Peyer's patch (tissue), 4 donors: ENCODE measurements at regions not wholly inside any gene's neighbourhood (a gene's known extent, or its start where the extent isn't known, plus 50 kb on each side); places are given as distances from the start of the nearest gene placed in this dataset.

Source experiments
- DNase-seq, 3 donors: peaks; one replicate each; pipeline ENCODE4 v3.0.0-alpha.2; 2017 to 2019
- H3K27ac ChIP-seq, 4 donors: fragments of 200-600 bp; sonication (generic); one replicate each; pipeline ENCODE4 v1.5.1; 2016 to 2019
- H3K27me3 ChIP-seq, 2 donors: fragments of 200-600 bp; sonication (generic); one replicate each; pipeline ENCODE4 v1.5.1; 2019
- H3K36me3 ChIP-seq, 3 donors: fragments of 200-600 bp; sonication (generic); one replicate each; pipeline ENCODE4 v1.5.1; 2016 to 2019
- H3K4me1 ChIP-seq, 4 donors: fragments of 200-600 bp; sonication (generic); one replicate each; pipeline ENCODE4 v1.5.1; 2016 to 2019
- H3K4me3 ChIP-seq, 4 donors: fragments of 200-600 bp; sonication (generic); 1 replicate in 3 of 4; 2 replicates in 1 of 4; pipeline ENCODE4 v1.5.1; 2016 to 2019; ENCODE audit warnings: mild to moderate bottlenecking in 1 of 4
- H3K9me3 ChIP-seq, 4 donors: fragments of 200-600 bp; sonication (generic); one replicate each; pipeline ENCODE4 v1.5.1; 2016 to 2019; ENCODE audit warnings: mild to moderate bottlenecking in 1 of 4
- POLR2A ChIP-seq, 2 donors: fragments of 450-650 bp; IDR thresholded peaks; one replicate each; pipeline ENCODE4 v1.5.1; 2017; ENCODE audit warnings: antibody characterized with exemption in 2 of 2, mild to moderate bottlenecking in 2 of 2, moderate library complexity in 2 of 2
- TF ChIP-seq, protein P1 (sequence below), 6 experiments: fragments of 450-650 bp in 4 of 6; fragments of 200-600 bp in 2 of 6; sonication (generic) in 1 of 6; IDR thresholded peaks; one replicate each; pipeline ENCODE4 v1.5.1; 2017 to 2019; ENCODE audit warnings: antibody characterized with exemption in 6 of 6, mild to moderate bottlenecking in 3 of 6, moderate library complexity in 1 of 6

DNA sequence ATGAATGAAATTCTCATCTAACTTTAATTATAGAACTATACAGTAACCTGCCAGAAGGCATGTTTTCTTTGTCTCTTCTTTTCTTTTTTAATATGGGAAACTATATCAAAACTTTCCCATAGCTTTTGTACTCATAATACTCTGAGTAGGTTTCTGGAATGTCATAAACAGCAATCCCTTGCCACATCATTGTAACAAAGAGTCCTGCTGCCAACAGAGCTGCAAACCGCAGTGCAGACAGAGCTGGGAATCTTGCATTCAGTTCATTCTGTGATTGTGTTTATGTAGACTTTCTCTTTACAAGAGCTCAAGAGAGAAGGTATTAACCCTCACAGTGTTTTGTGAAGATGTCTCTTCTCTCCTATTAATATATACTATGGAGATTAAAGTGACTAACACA, 304.4 kb upstream of the SLIT2 start:
- no peak for DNase-seq
- TF ChIP-seq, protein P1, sequence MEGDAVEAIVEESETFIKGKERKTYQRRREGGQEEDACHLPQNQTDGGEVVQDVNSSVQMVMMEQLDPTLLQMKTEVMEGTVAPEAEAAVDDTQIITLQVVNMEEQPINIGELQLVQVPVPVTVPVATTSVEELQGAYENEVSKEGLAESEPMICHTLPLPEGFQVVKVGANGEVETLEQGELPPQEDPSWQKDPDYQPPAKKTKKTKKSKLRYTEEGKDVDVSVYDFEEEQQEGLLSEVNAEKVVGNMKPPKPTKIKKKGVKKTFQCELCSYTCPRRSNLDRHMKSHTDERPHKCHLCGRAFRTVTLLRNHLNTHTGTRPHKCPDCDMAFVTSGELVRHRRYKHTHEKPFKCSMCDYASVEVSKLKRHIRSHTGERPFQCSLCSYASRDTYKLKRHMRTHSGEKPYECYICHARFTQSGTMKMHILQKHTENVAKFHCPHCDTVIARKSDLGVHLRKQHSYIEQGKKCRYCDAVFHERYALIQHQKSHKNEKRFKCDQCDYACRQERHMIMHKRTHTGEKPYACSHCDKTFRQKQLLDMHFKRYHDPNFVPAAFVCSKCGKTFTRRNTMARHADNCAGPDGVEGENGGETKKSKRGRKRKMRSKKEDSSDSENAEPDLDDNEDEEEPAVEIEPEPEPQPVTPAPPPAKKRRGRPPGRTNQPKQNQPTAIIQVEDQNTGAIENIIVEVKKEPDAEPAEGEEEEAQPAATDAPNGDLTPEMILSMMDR (IDR thresholded peaks at IDR 0.05), result no peak
- TF ChIP-seq POLR2A (IDR thresholded peaks at IDR 0.05), result no peak
- H3K36me3 ChIP-seq, result no peaks in the 10 kb centered on the region
- no peaks in the 10 kb centered on the region for H3K4me1 ChIP-seq
- H3K27ac ChIP-seq, result no peak overlapping the region
- H3K27me3 ChIP-seq, result no peaks in the 10 kb centered on the region
- H3K9me3 ChIP-seq, result no peaks in the 10 kb centered on the region
- H3K4me3 ChIP-seq, result no peak overlapping the region

DNA sequence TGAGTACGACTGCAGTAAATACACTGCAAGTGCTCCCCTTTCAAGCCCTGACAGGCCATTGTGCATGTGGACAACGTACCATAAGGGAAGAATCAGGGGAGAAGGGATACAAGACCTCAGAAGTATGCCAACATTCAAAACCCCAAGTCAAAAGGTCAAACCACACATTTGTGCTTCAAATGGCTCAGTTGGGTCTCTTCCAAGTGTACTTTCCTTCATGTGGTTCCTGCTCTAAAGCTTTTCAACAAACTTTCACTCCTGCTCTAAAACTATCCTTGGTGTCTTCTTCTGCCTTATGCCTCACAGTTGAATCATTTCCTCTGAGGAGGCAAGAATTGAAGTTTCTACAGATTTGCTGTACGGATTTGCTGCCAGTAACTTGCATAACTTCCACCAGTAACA, 305.7 kb upstream of the SLIT2 start:
- H3K27ac ChIP-seq, result no peak overlapping the region
- DNase-seq, result no peak
- H3K4me3 ChIP-seq, result no peak overlapping the region
- TF ChIP-seq, protein P1 (IDR thresholded peaks at IDR 0.05), result no peak
- TF ChIP-seq POLR2A (IDR thresholded peaks at IDR 0.05), result no peak
- no peaks in the 10 kb centered on the region for H3K9me3 ChIP-seq
- no peaks in the 10 kb centered on the region for H3K36me3 ChIP-seq
- H3K27me3 ChIP-seq, result no peaks in the 10 kb centered on the region
- H3K4me1 ChIP-seq, result no peaks in the 10 kb centered on the region

DNA sequence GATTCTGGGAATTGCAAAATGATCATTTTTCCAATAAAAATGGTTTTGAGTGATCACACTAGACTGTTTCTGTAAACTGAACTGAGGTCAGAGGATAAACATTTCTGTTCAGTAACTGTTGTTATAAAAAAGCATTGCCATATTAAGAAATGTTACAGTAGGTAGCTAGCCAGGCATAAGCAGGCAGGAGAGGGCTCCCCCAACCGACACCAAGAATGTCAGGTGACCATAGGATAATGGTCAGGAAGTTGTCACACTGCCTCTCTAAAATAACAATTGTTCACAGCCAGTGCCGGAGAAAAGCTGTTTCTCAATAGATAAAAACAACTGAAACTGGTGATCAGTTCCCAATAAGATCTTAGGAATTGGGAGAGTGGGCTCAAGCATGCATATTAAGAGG, 306.2 kb upstream of the SLIT2 start:
- TF ChIP-seq, protein P1 (IDR thresholded peaks at IDR 0.05), result no peak
- TF ChIP-seq POLR2A (IDR thresholded peaks at IDR 0.05), result no peak
- Histone ChIP-seq H3K4me1 (no peaks in the 10 kb centered on the region), H3K4me3 (no peak overlapping the region), H3K27me3 (no peaks in the 10 kb centered on the region), H3K36me3 (no peaks in the 10 kb centered on the region), H3K27ac (no peak overlapping the region), H3K9me3 (no peaks in the 10 kb centered on the region)
- no peak for DNase-seq

DNA sequence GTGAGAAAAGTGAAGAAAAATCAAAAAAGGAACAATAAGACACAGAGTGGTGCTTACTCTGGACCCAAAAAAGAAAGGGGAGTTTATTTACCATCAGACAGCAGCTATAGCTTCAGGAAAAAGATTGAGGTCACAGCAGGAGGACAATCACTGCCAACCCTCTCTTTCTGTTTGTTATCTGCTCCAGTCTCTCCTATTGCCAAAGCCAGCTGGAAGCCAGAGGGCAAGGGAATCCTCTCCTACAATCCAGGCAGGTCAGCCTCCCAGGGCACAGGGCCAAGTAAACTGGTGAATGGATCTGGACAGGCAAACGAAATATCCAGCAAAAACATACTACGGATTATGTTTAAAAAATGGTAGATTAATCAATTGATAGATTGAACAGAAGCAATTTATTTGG, 306.9 kb upstream of the SLIT2 start:
- Histone ChIP-seq H3K36me3 (no peaks in the 10 kb centered on the region), H3K27me3 (no peaks in the 10 kb centered on the region), H3K4me1 (no peaks in the 10 kb centered on the region), H3K4me3 (no peak overlapping the region), H3K9me3 (no peaks in the 10 kb centered on the region), H3K27ac (no peak overlapping the region)
- TF ChIP-seq, protein P1 (IDR thresholded peaks at IDR 0.05), result no peak
- TF ChIP-seq POLR2A (IDR thresholded peaks at IDR 0.05), result no peak
- DNase-seq, result no peak

DNA sequence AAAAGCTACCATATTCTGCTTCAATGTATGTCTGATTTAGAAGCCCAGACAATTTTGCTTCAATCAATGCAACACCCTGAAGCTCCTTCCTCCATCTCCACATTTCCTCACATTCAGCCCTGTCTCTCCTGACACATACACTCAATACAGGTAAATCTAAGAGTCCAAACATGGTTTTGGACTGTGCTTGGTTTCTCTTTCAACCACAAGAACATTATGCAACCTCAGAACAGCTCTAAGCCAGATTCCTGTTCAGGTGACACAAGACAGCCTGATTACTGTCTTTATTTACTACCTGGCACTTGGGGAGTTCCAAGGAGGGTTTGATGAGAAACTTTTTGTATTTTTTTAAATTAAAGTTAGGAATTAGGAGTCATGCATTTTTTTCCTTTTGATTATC, 307.5 kb upstream of the SLIT2 start:
- Histone ChIP-seq H3K4me3 (no peak overlapping the region), H3K27me3 (no peaks in the 10 kb centered on the region), H3K4me1 (no peaks in the 10 kb centered on the region), H3K36me3 (no peaks in the 10 kb centered on the region), H3K9me3 (no peaks in the 10 kb centered on the region), H3K27ac (no peak overlapping the region)
- no peak for DNase-seq
- no peak for TF ChIP-seq POLR2A (IDR thresholded peaks at IDR 0.05)
- TF ChIP-seq, protein P1 (IDR thresholded peaks at IDR 0.05), result no peak

DNA sequence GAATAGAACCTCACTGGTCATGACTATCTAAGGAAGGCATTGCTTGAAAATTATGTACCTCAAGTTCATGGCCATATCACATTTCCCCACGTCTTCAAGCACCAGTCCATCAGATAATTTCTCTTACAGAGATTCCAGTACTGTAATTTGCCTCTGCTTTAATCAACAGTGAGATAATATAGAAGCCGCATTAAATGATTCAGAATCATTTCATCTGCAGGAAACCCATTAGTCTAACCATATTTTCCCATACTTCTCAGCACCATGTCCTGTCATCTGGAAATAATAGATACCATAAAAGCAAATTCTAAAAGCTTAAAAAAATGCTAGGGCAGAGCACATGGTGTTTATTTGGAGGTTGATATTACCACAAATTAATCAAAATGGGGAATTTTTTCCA, 310.3 kb upstream of the SLIT2 start:
- TF ChIP-seq POLR2A (IDR thresholded peaks at IDR 0.05), result no peak
- TF ChIP-seq, protein P1 (IDR thresholded peaks at IDR 0.05), result no peak
- H3K27ac ChIP-seq, result no peak overlapping the region
- no peaks in the 10 kb centered on the region for H3K27me3 ChIP-seq
- no peaks in the 10 kb centered on the region for H3K4me1 ChIP-seq
- H3K9me3 ChIP-seq, result no peaks in the 10 kb centered on the region
- no peak overlapping the region for H3K4me3 ChIP-seq
- no peaks in the 10 kb centered on the region for H3K36me3 ChIP-seq
- no peak for DNase-seq
